NT2/D1 (cell line): ENCODE measurements at regions not wholly inside any gene's neighbourhood (a gene's known extent, or its start where the extent isn't known, plus 50 kb on each side); places are given as distances from the start of the nearest gene placed in this dataset.
"Not testable (repeated sequence)": the region's sequence is repeated elsewhere in the genome, so short reads cannot be mapped to it uniquely, and the experiment has no call there.

ENCODE experiments used
- DNase-seq: peaks from one replicate; pipeline ENCODE4 v3.0.0-alpha.2; 2011; ENCODE audit warnings: low read depth, low spot score
- H3K27me3 ChIP-seq: 2 replicates; pipeline ENCODE4 v1.6.0; 2011; ENCODE audit warnings: mild to moderate bottlenecking; ENCODE audit not compliant: insufficient read length, insufficient read depth
- H3K36me3 ChIP-seq: 2 replicates; pipeline ENCODE4 v1.6.1; 2011; ENCODE audit warnings: mild to moderate bottlenecking, low read length, mixed read lengths; ENCODE audit not compliant: insufficient read depth, insufficient read length
- H3K4me1 ChIP-seq: 2 replicates; pipeline ENCODE4 v1.5.1; 2011; ENCODE audit not compliant: insufficient read depth, insufficient read length
- H3K4me3 ChIP-seq: 2 replicates; pipeline ENCODE4 v1.5.1; 2011; ENCODE audit warnings: low read depth; ENCODE audit not compliant: insufficient read length
- H3K9ac ChIP-seq: 2 replicates; pipeline ENCODE4 v1.6.0; 2011; ENCODE audit warnings: low read depth; ENCODE audit not compliant: insufficient read length
- H3K9me3 ChIP-seq: 2 replicates; pipeline ENCODE4 v1.5.1; 2011; ENCODE audit warnings: mild to moderate bottlenecking, low read length; ENCODE audit not compliant: insufficient read depth
- SUZ12 ChIP-seq: IDR thresholded peaks from 2 replicates; pipeline ENCODE4 v1.6.1; 2011; ENCODE audit not compliant: insufficient read length, insufficient read depth; ENCODE audit errors: extremely low read depth
- YY1 ChIP-seq: IDR thresholded peaks from 2 replicates; pipeline ENCODE4 v1.6.1; 2011; ENCODE audit not compliant: insufficient read length, insufficient read depth
- ZNF274 ChIP-seq: IDR thresholded peaks from 2 replicates; pipeline ENCODE4 v1.6.1; 2011; ENCODE audit warnings: mild to moderate bottlenecking, low read depth, low read length

GRCh38 chr5:128722551-128722950 is 184.5 kb upstream of the FBN2 start:
- Histone ChIP-seq H3K4me3 (no peak overlapping the region), H3K9me3 (no peaks in the 10 kb centered on the region), H3K9ac (no peak overlapping the region), H3K36me3 (no peaks in the 10 kb centered on the region), H3K27me3 (no peaks in the 10 kb centered on the region), H3K4me1 (no peaks in the 10 kb centered on the region)
- TF ChIP-seq YY1 (no peak), ZNF274 (no peak)
- no peak for DNase-seq

DNA sequence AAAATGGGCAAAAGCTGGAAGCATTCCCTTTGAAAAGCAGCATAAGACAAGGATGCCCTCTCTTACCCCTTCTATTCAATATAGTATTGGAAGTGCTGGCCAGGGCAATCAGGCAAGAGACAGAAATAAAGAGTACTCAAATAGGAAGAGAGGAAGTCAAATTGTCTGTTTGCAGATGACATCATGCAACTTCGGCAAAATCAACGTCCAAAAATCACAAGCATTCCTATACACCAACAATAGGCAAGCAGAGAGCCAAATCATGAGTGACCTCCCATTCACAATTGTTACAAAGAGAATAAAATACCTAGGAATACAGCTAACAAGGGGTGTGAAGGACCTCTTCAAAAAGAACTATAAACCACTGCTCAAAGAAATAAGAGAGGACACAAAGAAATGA is 192.0 kb upstream of the FBN2 start:
- not testable (repeated sequence) for H3K36me3 ChIP-seq, H3K9ac ChIP-seq, DNase-seq, H3K9me3 ChIP-seq, H3K4me3 ChIP-seq, H3K4me1 ChIP-seq, H3K27me3 ChIP-seq

DNA sequence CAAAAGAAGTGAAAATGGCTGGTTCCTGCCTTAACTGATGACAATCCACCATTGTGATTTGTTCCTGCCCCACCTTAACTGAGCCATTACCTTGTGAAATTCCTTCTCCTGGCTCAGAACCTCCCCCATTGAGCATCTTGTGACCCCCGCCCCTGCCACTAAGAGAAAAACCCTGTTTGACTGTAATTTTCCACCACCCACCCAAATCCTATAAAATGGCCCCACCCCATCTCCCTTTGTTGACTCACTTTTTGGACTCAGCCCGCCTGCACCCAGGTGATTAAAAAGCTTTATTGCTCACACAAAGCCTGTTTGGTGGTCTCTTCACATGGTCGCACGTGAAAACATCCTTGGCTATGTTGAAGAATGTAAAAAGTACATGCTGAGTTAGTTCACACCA is 197.6 kb upstream of the FBN2 start:
- not testable (repeated sequence) for H3K4me3 ChIP-seq, H3K27me3 ChIP-seq, H3K4me1 ChIP-seq, H3K36me3 ChIP-seq, DNase-seq, H3K9ac ChIP-seq, H3K9me3 ChIP-seq

GRCh38 chr5:128736553-128736952 is 198.5 kb upstream of the FBN2 start:
- H3K36me3 ChIP-seq = no peaks in the 10 kb centered on the region
- DNase-seq = no peak
- no peaks in the 10 kb centered on the region for H3K4me1 ChIP-seq
- no peak overlapping the region for H3K4me3 ChIP-seq
- H3K9ac ChIP-seq = no peak overlapping the region
- no peaks in the 10 kb centered on the region for H3K27me3 ChIP-seq
- H3K9me3 ChIP-seq = no peaks in the 10 kb centered on the region
- no peak for TF ChIP-seq SUZ12
- TF ChIP-seq ZNF274 = no peak
- TF ChIP-seq YY1 = no peak

- H3K27me3 ChIP-seq = no peaks in the 10 kb centered on the region
- H3K36me3 ChIP-seq = no peaks in the 10 kb centered on the region
- H3K9me3 ChIP-seq = no peaks in the 10 kb centered on the region
- H3K4me3 ChIP-seq = no peak overlapping the region
- no peak for DNase-seq
- H3K9ac ChIP-seq = no peak overlapping the region
- TF ChIP-seq SUZ12 = no peak
- TF ChIP-seq YY1 = no peak
- TF ChIP-seq ZNF274 = no peak
- H3K4me1 ChIP-seq = no peaks in the 10 kb centered on the region
Measured at GRCh38 chr5:128749136-128749898, 211.3 kb upstream of the FBN2 start.

GRCh38 chr5:128750155-128750554 is 212.1 kb upstream of the FBN2 start:
- Histone ChIP-seq H3K9ac (no peak overlapping the region), H3K9me3 (no peaks in the 10 kb centered on the region), H3K4me3 (no peak overlapping the region), H3K36me3 (no peaks in the 10 kb centered on the region), H3K27me3 (no peaks in the 10 kb centered on the region), H3K4me1 (no peaks in the 10 kb centered on the region)
- DNase-seq = no peak
- TF ChIP-seq SUZ12 = no peak
- no peak for TF ChIP-seq ZNF274
- no peak for TF ChIP-seq YY1

GRCh38 chr5:128757196-128757959 is 207.9 kb upstream of the SLC27A6 start:
- no peak for TF ChIP-seq ZNF274
- no peak for TF ChIP-seq YY1
- TF ChIP-seq SUZ12 = no peak
- no peaks in the 10 kb centered on the region for H3K4me1 ChIP-seq

More at GRCh38 chr5:128757196-128757959, 207.9 kb upstream of the SLC27A6 start:
- no peaks in the 10 kb centered on the region for H3K27me3 ChIP-seq
- no peak overlapping the region for H3K4me3 ChIP-seq
- no peak for DNase-seq
- H3K9me3 ChIP-seq = no peaks in the 10 kb centered on the region
- H3K9ac ChIP-seq = no peak overlapping the region
- no peaks in the 10 kb centered on the region for H3K36me3 ChIP-seq
